ENCODE measurements at regions not wholly inside any gene's neighbourhood (a gene's known extent, or its start where the extent isn't known, plus 50 kb on each side); places are given as distances from the start of the nearest gene placed in this dataset.

DNA sequence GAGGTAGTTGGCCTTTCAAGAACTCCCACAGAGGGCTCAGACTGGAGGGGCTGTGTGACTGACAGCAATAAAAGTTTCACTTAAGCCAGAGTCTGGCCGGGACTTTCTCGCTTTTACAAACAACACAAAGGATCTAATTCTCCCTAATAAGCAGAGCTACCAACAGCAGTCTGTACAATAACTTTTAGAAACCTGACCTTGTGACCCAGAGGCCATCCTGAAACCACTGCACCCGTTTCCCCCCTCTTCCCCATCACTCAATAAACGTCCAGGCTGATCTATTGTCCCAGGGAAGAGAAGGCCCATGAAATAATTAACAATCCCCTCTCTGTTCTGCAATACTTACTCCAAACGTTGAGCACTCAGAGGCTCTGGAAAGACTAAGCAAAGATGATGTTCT, 442.4 kb downstream of the ZIC3 start:
- TF ChIP-seq POLR2A (IDR thresholded peaks at IDR 0.05), result no peak
- TF ChIP-seq, protein P1, sequence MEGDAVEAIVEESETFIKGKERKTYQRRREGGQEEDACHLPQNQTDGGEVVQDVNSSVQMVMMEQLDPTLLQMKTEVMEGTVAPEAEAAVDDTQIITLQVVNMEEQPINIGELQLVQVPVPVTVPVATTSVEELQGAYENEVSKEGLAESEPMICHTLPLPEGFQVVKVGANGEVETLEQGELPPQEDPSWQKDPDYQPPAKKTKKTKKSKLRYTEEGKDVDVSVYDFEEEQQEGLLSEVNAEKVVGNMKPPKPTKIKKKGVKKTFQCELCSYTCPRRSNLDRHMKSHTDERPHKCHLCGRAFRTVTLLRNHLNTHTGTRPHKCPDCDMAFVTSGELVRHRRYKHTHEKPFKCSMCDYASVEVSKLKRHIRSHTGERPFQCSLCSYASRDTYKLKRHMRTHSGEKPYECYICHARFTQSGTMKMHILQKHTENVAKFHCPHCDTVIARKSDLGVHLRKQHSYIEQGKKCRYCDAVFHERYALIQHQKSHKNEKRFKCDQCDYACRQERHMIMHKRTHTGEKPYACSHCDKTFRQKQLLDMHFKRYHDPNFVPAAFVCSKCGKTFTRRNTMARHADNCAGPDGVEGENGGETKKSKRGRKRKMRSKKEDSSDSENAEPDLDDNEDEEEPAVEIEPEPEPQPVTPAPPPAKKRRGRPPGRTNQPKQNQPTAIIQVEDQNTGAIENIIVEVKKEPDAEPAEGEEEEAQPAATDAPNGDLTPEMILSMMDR (IDR thresholded peaks at IDR 0.05), result no peak
- TF ChIP-seq POLR2AphosphoS5 (IDR thresholded peaks at IDR 0.05), result no peak

Measured in breast epithelium (tissue), 3 donors.